22Rv1 (cell line): ENCODE measurements at regions not wholly inside any gene's neighbourhood (a gene's known extent, or its start where the extent isn't known, plus 50 kb on each side); places are given as distances from the start of the nearest gene placed in this dataset.

Experiments used
- CTCF ChIP-seq: fragments of 450-650 bp; IDR thresholded peaks from 2 replicates; pipeline ENCODE4 v1.5.1; 2017; ENCODE audit warnings: mild to moderate bottlenecking
- ZFX ChIP-seq: fragments of 450-650 bp; IDR thresholded peaks from 2 replicates; pipeline ENCODE4 v1.6.1; 2017; ENCODE audit warnings: antibody characterized with exemption, borderline replicate concordance

GRCh38 chr3:178159691-178160220 lies 376.5 kb upstream of the KCNMB2 start:
- TF ChIP-seq CTCF (no peak), ZFX (no peak)
